ENCODE measurements at regions not wholly inside any gene's neighbourhood (a gene's known extent, or its start where the extent isn't known, plus 50 kb on each side); places are given as distances from the start of the nearest gene placed in this dataset.

- peak; percentile 35 for DNase-seq (ENCODE audit: low read depth)
- TF ChIP-seq MAX (IDR thresholded peaks at IDR 0.05; ENCODE audit: low read depth, low read length) (no peak), POLR2A (IDR thresholded peaks at IDR 0.05; ENCODE audit: extremely low read depth, insufficient read length) (no peak), CTCF (IDR thresholded peaks at IDR 0.05; ENCODE audit: low read depth, low read length) (no peak), MYC (IDR thresholded peaks at IDR 0.05; ENCODE audit: low read depth, low read length) (no peak)
- H3K4me3 ChIP-seq (ENCODE audit: low read depth, low read length) = no peak overlapping the region
These were observed 104.4 kb downstream of the UCHL5 start for GRCh38 chr1:192954705-192955265.

- no peak overlapping the region for H3K4me3 ChIP-seq (ENCODE audit: low read depth, low read length)
- TF ChIP-seq MYC (IDR thresholded peaks at IDR 0.05; ENCODE audit: low read depth, low read length) (no peak), POLR2A (IDR thresholded peaks at IDR 0.05; ENCODE audit: extremely low read depth, insufficient read length) (no peak), CTCF (IDR thresholded peaks at IDR 0.05; ENCODE audit: low read depth, low read length) (no peak), MAX (IDR thresholded peaks at IDR 0.05; ENCODE audit: low read depth, low read length) (no peak)
- no peak for DNase-seq (ENCODE audit: low read depth)
These were observed 100.8 kb downstream of the UCHL5 start for GRCh38 chr1:192958350-192958749.

- H3K4me3 ChIP-seq (ENCODE audit: low read depth, low read length) = no peak overlapping the region
- DNase-seq (ENCODE audit: low read depth) = no peak
- TF ChIP-seq CTCF (IDR thresholded peaks at IDR 0.05; ENCODE audit: low read depth, low read length) (no peak), MYC (IDR thresholded peaks at IDR 0.05; ENCODE audit: low read depth, low read length) (no peak), MAX (IDR thresholded peaks at IDR 0.05; ENCODE audit: low read depth, low read length) (no peak), POLR2A (IDR thresholded peaks at IDR 0.05; ENCODE audit: extremely low read depth, insufficient read length) (no peak)
These were observed 100.3 kb downstream of the UCHL5 start for GRCh38 chr1:192958871-192959270.

GRCh38 chr1:192959657-192960186 lies 99.4 kb downstream of the UCHL5 start:
- TF ChIP-seq POLR2A (IDR thresholded peaks at IDR 0.05; ENCODE audit: extremely low read depth, insufficient read length) (no peak), MYC (IDR thresholded peaks at IDR 0.05; ENCODE audit: low read depth, low read length) (no peak), CTCF (IDR thresholded peaks at IDR 0.05; ENCODE audit: low read depth, low read length) (no peak), MAX (IDR thresholded peaks at IDR 0.05; ENCODE audit: low read depth, low read length) (no peak)
- DNase-seq (ENCODE audit: low read depth) = no peak
- no peak overlapping the region for H3K4me3 ChIP-seq (ENCODE audit: low read depth, low read length)
